ENCODE measurements at regions not wholly inside any gene's neighbourhood (a gene's known extent, or its start where the extent isn't known, plus 50 kb on each side); places are given as distances from the start of the nearest gene placed in this dataset.

- Histone ChIP-seq H3K36me3 (no peaks in the 10 kb centered on the region), H3K9me3 (peaks cover 0 to 5% (median 0%) of the 10 kb centered on the region in 8 donors), H3K4me3 (no peak overlapping the region), H3K4me1 (no peaks in the 10 kb centered on the region), H3K27ac (no peak overlapping the region), H3K27me3 (replicated peaks in 1 of 7) (no peaks in the 10 kb centered on the region)
- intact Hi-C loops (cut with DNase I; ENCODE audit: low total_unique reads): no loop called here
- 76 to 87% (median 78%) methylated on average over 3 of the region's 3 CpGs for WGBS, 5 donors
- no peak for DNase-seq
- TF ChIP-seq CTCF (IDR thresholded peaks at IDR 0.05 in 8 of 11, conservative IDR thresholded peaks at IDR 0.05 in 3 of 11): no peak
- TF ChIP-seq POLR2A (IDR thresholded peaks at IDR 0.05): no peak
- TF ChIP-seq POLR2AphosphoS5 (IDR thresholded peaks at IDR 0.05): no peak
Observed at GRCh38 chr3:5951026-5951425, 763.5 kb downstream of the EDEM1 start.

GRCh38 chr3:5972586-5972985 is 785.1 kb downstream of the EDEM1 start:
- no peaks in the 10 kb centered on the region for H3K36me3 ChIP-seq
- WGBS, 5 donors: 74 to 87% (median 78%) methylated on average over 5 of the region's 5 CpGs
- H3K27ac ChIP-seq: no peak overlapping the region
- TF ChIP-seq POLR2A (IDR thresholded peaks at IDR 0.05) (no peak), CTCF (IDR thresholded peaks at IDR 0.05 in 8 of 11, conservative IDR thresholded peaks at IDR 0.05 in 3 of 11) (no peak), POLR2AphosphoS5 (IDR thresholded peaks at IDR 0.05) (no peak)
- H3K4me1 ChIP-seq: no peaks in the 10 kb centered on the region
- H3K27me3 ChIP-seq (replicated peaks in 1 of 7): no peaks in the 10 kb centered on the region
- H3K4me3 ChIP-seq: no peak overlapping the region
- no peak for DNase-seq
- no peaks in the 10 kb centered on the region for H3K9me3 ChIP-seq
- intact Hi-C loops (cut with DNase I; ENCODE audit: low total_unique reads): no loop called here

- Histone ChIP-seq H3K4me3 (no peak overlapping the region), H3K27ac (peak overlapping the region in 1 of 8 donors; percentile 14), H3K27me3 (replicated peaks in 1 of 7) (no peaks in the 10 kb centered on the region), H3K4me1 (no peaks in the 10 kb centered on the region), H3K36me3 (no peaks in the 10 kb centered on the region), H3K9me3 (no peaks in the 10 kb centered on the region)
- 58 to 77% (median 69%) methylated on average over 3 of the region's 3 CpGs for WGBS, 5 donors
- intact Hi-C loops (cut with DNase I; ENCODE audit: low total_unique reads): no loop called here
- no peak for TF ChIP-seq CTCF (IDR thresholded peaks at IDR 0.05 in 8 of 11, conservative IDR thresholded peaks at IDR 0.05 in 3 of 11)
- no peak for TF ChIP-seq POLR2A (IDR thresholded peaks at IDR 0.05)
- TF ChIP-seq POLR2AphosphoS5 (IDR thresholded peaks at IDR 0.05): no peak
- DNase-seq: no peak
Observed at GRCh38 chr3:5974630-5975322, 787.3 kb downstream of the EDEM1 start.

- Histone ChIP-seq H3K36me3 (no peaks in the 10 kb centered on the region), H3K27me3 (replicated peaks in 1 of 7) (no peaks in the 10 kb centered on the region), H3K27ac (no peak overlapping the region), H3K4me1 (no peaks in the 10 kb centered on the region), H3K9me3 (peaks cover 0 to 18% (median 12%) of the 10 kb centered on the region in 8 donors), H3K4me3 (no peak overlapping the region)
- intact Hi-C loops (cut with DNase I; ENCODE audit: low total_unique reads): no loop called here
- TF ChIP-seq CTCF (IDR thresholded peaks at IDR 0.05 in 8 of 11, conservative IDR thresholded peaks at IDR 0.05 in 3 of 11) (no peak), POLR2AphosphoS5 (IDR thresholded peaks at IDR 0.05) (no peak), POLR2A (IDR thresholded peaks at IDR 0.05) (no peak)
- no peak for DNase-seq
- WGBS, 5 donors: 89 to 95% (median 91%) methylated on average over 8 of the region's 8 CpGs
Observed at GRCh38 chr3:5977331-5977730, 789.8 kb downstream of the EDEM1 start.

All from spleen (tissue), 11 donors.